ENCODE measurements at regions not wholly inside any gene's neighbourhood (a gene's known extent, or its start where the extent isn't known, plus 50 kb on each side); places are given as distances from the start of the nearest gene placed in this dataset.

DNA sequence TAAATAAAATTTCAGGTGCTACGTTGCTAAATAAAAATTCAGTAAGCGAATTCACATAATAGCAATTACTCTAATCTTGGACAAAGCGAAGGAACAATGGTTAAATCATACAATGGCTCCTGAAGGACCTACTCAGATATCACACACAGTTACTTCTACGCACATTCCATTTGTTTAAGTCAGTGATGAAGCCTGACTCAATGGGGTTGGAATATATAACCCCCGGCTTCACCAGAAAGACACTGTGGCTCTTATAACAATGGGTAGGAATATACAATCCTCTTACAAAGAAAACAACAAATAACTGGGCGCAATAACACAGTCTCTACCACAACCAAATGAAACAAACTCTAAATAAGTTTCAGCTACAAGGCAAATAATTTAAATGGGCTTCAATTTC lies 349.5 kb downstream of the IRS1 start:
- Histone ChIP-seq H3K27ac (no peak overlapping the region), H3K27me3 (no peaks in the 10 kb centered on the region), H3K36me3 (no peaks in the 10 kb centered on the region), H3K9me3 (no peaks in the 10 kb centered on the region), H3K4me1 (peaks cover 0 to 8% (median 3%) of the 10 kb centered on the region in 4 donors), H3K4me3 (no peak overlapping the region)
- intact Hi-C loops (cut with DNase I), result no loop called here
- no peak for DNase-seq
- ATAC-seq, result no peak
- TF ChIP-seq, protein P1, sequence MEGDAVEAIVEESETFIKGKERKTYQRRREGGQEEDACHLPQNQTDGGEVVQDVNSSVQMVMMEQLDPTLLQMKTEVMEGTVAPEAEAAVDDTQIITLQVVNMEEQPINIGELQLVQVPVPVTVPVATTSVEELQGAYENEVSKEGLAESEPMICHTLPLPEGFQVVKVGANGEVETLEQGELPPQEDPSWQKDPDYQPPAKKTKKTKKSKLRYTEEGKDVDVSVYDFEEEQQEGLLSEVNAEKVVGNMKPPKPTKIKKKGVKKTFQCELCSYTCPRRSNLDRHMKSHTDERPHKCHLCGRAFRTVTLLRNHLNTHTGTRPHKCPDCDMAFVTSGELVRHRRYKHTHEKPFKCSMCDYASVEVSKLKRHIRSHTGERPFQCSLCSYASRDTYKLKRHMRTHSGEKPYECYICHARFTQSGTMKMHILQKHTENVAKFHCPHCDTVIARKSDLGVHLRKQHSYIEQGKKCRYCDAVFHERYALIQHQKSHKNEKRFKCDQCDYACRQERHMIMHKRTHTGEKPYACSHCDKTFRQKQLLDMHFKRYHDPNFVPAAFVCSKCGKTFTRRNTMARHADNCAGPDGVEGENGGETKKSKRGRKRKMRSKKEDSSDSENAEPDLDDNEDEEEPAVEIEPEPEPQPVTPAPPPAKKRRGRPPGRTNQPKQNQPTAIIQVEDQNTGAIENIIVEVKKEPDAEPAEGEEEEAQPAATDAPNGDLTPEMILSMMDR (IDR thresholded peaks at IDR 0.05), result no peak
- no peak for TF ChIP-seq POLR2A (IDR thresholded peaks at IDR 0.05)
- WGBS (ENCODE audit: insufficient coverage, low coverage, low lambda C conversion rate, missing lambda C conversion rate), result 86% methylated on average over 6 of the region's 6 CpGs

DNA sequence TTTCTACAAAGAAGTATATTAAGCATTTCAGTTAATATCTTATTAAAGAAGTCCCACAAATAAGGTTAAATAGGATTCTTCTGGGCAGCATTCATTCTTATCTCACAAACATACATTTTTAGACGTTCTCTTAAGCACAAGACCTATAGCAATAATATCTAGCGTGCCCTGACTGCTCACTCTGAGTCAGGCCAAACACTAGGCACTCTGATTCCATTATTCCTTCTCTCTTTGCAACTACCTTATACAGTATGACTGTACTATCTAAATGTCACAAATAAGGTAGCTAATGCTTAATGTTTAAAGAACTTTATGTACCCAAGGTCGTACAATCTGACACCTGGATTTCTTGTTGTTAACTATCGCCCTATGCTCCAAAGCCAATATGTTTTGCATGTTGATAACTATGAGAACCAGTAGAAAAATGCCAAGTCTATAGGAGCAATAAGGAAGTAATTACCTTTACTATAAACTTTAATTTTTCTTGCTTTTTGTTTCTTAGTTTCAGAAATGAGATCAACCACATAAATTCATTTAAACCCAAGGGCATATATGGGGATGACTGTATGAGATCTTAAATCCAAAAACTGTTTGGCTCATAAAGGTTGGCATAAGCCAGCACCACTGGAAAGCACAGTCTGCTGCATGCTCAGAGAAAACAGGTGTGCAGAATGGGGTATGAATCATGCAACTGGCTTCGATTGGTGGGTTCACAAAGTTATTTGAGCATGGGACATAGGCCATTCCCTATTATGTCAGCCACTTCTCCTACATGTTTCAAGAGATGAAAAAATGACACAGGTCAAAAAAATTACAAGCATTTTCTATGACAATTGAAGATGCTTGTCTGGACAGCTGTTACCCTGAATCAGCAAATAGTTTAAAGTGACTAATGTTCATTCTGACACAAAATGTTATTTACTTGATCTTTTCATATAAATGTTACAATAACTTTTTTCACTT lies 352.0 kb downstream of the IRS1 start:
- ATAC-seq, result no peak
- Histone ChIP-seq H3K4me3 (no peak overlapping the region), H3K9me3 (no peaks in the 10 kb centered on the region), H3K27me3 (no peaks in the 10 kb centered on the region), H3K27ac (no peak overlapping the region), H3K4me1 (peaks cover 0 to 15% (median 8%) of the 10 kb centered on the region in 4 donors), H3K36me3 (no peaks in the 10 kb centered on the region)
- WGBS (ENCODE audit: insufficient coverage, low coverage, low lambda C conversion rate, missing lambda C conversion rate), result 72% methylated on average over 5 of the region's 5 CpGs
- no peak for DNase-seq
- intact Hi-C loops (cut with DNase I), result no loop called here
- no peak for TF ChIP-seq POLR2A (IDR thresholded peaks at IDR 0.05)
- TF ChIP-seq, protein P1 (IDR thresholded peaks at IDR 0.05), result no peak

DNA sequence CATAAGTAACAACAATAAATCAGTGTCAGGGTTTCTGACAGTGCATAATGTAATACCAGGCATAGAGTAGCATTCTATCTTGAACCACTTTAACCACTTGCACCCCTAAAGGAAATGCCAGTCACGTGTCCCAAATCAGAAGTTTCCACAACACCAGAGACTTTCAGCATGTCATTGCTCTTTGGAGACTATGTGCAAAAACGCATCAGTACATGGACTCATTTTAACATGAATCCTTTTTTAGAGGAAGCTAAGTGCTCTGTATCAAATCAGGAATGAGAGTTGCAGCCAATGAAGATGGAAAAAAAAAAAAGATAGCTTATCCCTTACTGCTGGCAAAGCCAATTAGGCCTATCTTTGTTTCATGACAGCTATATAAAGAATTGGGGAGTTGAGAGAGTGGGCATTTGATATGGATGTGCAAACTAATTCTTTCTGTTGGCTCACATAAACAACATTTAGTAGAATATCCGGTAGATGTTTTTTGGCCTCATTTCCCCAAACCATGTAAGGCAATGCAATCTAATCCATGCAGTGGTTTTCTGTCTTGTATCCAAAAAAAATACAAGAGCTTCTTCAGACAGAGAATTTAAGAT lies 353.1 kb downstream of the IRS1 start:
- no peaks in the 10 kb centered on the region for H3K27me3 ChIP-seq
- DNase-seq (no peak), ATAC-seq (no peak)
- peaks cover 0 to 15% (median 8%) of the 10 kb centered on the region in 4 donors for H3K4me1 ChIP-seq
- no peaks in the 10 kb centered on the region for H3K9me3 ChIP-seq
- no peaks in the 10 kb centered on the region for H3K36me3 ChIP-seq
- WGBS (ENCODE audit: insufficient coverage, low coverage, low lambda C conversion rate, missing lambda C conversion rate), result 51% methylated on average over 3 of the region's 3 CpGs
- H3K27ac ChIP-seq, result peak overlapping the region in 1 of 3 donors; percentile 35
- intact Hi-C loops (cut with DNase I), result no loop called here
- TF ChIP-seq, protein P1 (IDR thresholded peaks at IDR 0.05), result no peak
- no peak for TF ChIP-seq POLR2A (IDR thresholded peaks at IDR 0.05)
- H3K4me3 ChIP-seq, result no peak overlapping the region

DNA sequence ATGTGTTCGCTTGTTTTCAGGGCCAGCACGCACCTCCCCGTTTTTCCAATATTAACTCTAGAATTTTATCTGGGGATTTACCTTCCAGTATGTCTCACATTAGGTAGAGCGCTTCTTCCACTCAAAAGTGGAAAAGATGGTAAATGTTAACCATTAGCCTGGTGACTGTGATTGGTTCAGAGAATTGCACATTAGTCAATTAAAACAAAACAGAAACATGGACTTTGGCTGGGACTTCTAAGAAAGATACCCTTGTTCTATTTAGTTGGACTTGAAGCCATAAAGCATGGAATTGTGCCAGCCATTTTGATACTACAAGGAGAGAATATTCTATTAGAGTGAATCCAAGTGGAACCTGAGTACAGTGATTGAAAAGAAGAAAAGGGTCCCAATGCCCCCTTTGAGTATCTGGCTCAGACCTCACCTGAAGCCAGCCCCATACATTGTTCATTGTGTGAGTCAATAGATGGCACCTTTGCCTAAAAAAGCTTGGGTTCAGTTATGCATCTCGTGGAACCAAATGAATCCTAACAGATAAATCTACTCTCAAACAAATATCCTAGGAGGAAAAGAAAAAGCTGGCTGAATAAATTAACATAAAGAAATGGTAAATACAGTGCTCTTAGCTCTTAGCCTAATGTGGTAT lies 354.3 kb downstream of the IRS1 start:
- Histone ChIP-seq H3K9me3 (no peaks in the 10 kb centered on the region), H3K4me3 (no peak overlapping the region), H3K36me3 (no peaks in the 10 kb centered on the region), H3K27me3 (no peaks in the 10 kb centered on the region), H3K4me1 (peaks cover 0 to 18% (median 8%) of the 10 kb centered on the region in 4 donors), H3K27ac (peak overlapping the region in 2 of 3 donors; percentile 56 to 72)
- 28% methylated on average over 5 of the region's 5 CpGs for WGBS (ENCODE audit: insufficient coverage, low coverage, low lambda C conversion rate, missing lambda C conversion rate)
- DNase-seq (no peak), ATAC-seq (peak; percentile 82 to 95 (median 84))
- intact Hi-C loops (cut with DNase I), result no loop called here
- TF ChIP-seq POLR2A (IDR thresholded peaks at IDR 0.05), result no peak
- TF ChIP-seq, protein P1 (IDR thresholded peaks at IDR 0.05), result peak in 1 of 4 donors; percentile 25
